ENCODE measurements at regions not wholly inside any gene's neighbourhood (a gene's known extent, or its start where the extent isn't known, plus 50 kb on each side); places are given as distances from the start of the nearest gene placed in this dataset.
"Not testable (repeated sequence)": the region's sequence is repeated elsewhere in the genome, so short reads cannot be mapped to it uniquely, and the experiment has no call there.

DNA sequence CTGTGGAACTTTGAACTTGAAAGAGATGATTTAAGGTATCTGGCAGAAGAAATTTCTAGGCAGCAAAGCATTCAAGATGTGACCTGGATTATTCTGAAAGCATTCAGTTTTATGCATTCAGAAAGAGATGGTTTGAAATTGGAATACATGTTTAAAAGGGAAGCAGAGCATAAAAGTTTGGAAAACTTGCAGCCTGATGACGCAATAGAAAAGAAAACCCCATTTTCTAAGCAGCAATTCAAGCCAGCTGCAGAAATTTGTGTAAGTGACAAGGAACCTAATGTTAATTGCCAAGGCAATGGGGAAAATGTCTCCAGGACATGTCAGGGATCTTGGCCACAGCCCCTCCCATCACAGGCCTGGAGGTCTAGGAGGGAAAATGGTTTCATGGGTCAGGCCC is 354.0 kb downstream of the ZNF326 start:
- TF ChIP-seq, protein P1, sequence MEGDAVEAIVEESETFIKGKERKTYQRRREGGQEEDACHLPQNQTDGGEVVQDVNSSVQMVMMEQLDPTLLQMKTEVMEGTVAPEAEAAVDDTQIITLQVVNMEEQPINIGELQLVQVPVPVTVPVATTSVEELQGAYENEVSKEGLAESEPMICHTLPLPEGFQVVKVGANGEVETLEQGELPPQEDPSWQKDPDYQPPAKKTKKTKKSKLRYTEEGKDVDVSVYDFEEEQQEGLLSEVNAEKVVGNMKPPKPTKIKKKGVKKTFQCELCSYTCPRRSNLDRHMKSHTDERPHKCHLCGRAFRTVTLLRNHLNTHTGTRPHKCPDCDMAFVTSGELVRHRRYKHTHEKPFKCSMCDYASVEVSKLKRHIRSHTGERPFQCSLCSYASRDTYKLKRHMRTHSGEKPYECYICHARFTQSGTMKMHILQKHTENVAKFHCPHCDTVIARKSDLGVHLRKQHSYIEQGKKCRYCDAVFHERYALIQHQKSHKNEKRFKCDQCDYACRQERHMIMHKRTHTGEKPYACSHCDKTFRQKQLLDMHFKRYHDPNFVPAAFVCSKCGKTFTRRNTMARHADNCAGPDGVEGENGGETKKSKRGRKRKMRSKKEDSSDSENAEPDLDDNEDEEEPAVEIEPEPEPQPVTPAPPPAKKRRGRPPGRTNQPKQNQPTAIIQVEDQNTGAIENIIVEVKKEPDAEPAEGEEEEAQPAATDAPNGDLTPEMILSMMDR (IDR thresholded peaks at IDR 0.05), result no peak
- TF ChIP-seq EP300 (IDR thresholded peaks at IDR 0.05) (no peak), POLR2A (IDR thresholded peaks at IDR 0.05) (no peak), POLR2AphosphoS5 (IDR thresholded peaks at IDR 0.05) (no peak)
- H3K4me1 ChIP-seq, result no peaks in the 10 kb centered on the region
- H3K27ac ChIP-seq, result no peak overlapping the region
- H3K27me3 ChIP-seq, result no peaks in the 10 kb centered on the region
- DNase-seq (ENCODE audit: low spot score in 2 of 2), result no peak
- WGBS, result 91% methylated on average over 1 of the region's 1 CpG
- no peaks in the 10 kb centered on the region for H3K36me3 ChIP-seq
- peaks cover 7% of the 10 kb centered on the region for H3K9me3 ChIP-seq
- H3K4me3 ChIP-seq, result no peak overlapping the region

DNA sequence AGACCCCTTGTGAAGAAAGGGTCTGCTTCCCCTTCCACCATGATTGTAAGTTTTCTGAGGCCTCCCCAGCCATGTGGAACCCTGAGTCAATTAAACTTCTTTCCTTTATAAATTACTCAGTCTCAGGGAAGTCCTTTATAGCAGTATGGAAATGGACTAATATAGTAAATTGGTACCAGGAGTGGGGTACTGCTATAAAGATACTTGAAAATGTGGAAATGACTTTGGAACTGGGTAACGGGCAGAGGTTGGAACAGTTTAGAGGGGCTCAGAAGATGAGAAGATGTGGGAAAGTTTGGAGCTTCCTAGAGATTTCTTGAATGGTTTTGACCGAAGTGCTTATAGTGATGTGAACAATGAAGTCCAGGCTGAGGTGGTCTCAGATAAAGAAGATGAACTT is 353.5 kb downstream of the ZNF326 start:
- H3K4me3 ChIP-seq; H3K27me3 ChIP-seq; H3K9me3 ChIP-seq; H3K4me1 ChIP-seq; DNase-seq (ENCODE audit: low spot score in 2 of 2); H3K27ac ChIP-seq; H3K36me3 ChIP-seq: not testable (repeated sequence)
- WGBS, result 98% methylated on average over 2 of the region's 2 CpGs

- DNase-seq (ENCODE audit: low spot score in 2 of 2), result no peak
- WGBS, result 93% methylated on average over 1 of the region's 1 CpG
- H3K36me3 ChIP-seq, result no peaks in the 10 kb centered on the region
- no peak overlapping the region for H3K4me3 ChIP-seq
- TF ChIP-seq EP300 (IDR thresholded peaks at IDR 0.05) (no peak), POLR2AphosphoS5 (IDR thresholded peaks at IDR 0.05) (no peak), POLR2A (IDR thresholded peaks at IDR 0.05) (no peak)
- TF ChIP-seq, protein P1 (IDR thresholded peaks at IDR 0.05), result no peak
- no peaks in the 10 kb centered on the region for H3K4me1 ChIP-seq
- H3K27me3 ChIP-seq, result no peaks in the 10 kb centered on the region
- H3K27ac ChIP-seq, result no peak overlapping the region
- H3K9me3 ChIP-seq, result peaks cover 7% of the 10 kb centered on the region
These were observed 352.5 kb downstream of the ZNF326 start for GRCh38 chr1:90347366-90347765.

DNA sequence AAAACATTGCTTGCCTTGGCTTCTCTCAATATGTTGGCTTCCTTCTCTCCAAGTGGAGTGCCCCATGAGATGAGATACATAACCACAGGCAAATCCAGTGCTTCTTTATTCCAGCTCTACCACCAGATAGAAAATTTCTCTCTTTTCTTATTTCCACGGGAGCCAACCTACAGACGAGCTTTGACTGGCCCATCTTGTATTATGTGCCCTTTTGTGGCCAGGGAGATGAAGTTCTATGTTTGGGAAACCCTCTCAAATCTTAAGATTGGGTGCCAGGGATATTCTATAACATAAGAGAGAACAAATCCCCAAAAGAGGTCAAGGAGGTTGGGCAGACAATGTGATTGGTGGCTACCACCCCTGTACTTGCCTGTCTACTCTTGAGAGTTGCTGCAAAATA is 351.8 kb downstream of the ZNF326 start:
- TF ChIP-seq, protein P1 (IDR thresholded peaks at IDR 0.05), result no peak
- TF ChIP-seq EP300 (IDR thresholded peaks at IDR 0.05), result no peak
- TF ChIP-seq POLR2A (IDR thresholded peaks at IDR 0.05), result no peak
- TF ChIP-seq POLR2AphosphoS5 (IDR thresholded peaks at IDR 0.05), result no peak
- H3K4me3 ChIP-seq, result no peak overlapping the region
- H3K27me3 ChIP-seq, result no peaks in the 10 kb centered on the region
- DNase-seq (ENCODE audit: low spot score in 2 of 2), result no peak
- peaks cover 7% of the 10 kb centered on the region for H3K9me3 ChIP-seq
- no peaks in the 10 kb centered on the region for H3K4me1 ChIP-seq
- 90% methylated on average over 2 of the region's 2 CpGs for WGBS
- no peak overlapping the region for H3K27ac ChIP-seq
- no peaks in the 10 kb centered on the region for H3K36me3 ChIP-seq

GRCh38 chr1:90346349-90346748 is 351.4 kb downstream of the ZNF326 start:
- Histone ChIP-seq H3K9me3 (peaks cover 7% of the 10 kb centered on the region), H3K4me3 (no peak overlapping the region), H3K36me3 (no peaks in the 10 kb centered on the region), H3K27me3 (no peaks in the 10 kb centered on the region), H3K27ac (no peak overlapping the region), H3K4me1 (no peaks in the 10 kb centered on the region)
- DNase-seq (ENCODE audit: low spot score in 2 of 2), result no peak
- 87% methylated on average over 1 of the region's 1 CpG for WGBS
- TF ChIP-seq POLR2A (IDR thresholded peaks at IDR 0.05) (no peak), POLR2AphosphoS5 (IDR thresholded peaks at IDR 0.05) (no peak), EP300 (IDR thresholded peaks at IDR 0.05) (no peak)
- TF ChIP-seq, protein P1 (IDR thresholded peaks at IDR 0.05), result no peak

DNA sequence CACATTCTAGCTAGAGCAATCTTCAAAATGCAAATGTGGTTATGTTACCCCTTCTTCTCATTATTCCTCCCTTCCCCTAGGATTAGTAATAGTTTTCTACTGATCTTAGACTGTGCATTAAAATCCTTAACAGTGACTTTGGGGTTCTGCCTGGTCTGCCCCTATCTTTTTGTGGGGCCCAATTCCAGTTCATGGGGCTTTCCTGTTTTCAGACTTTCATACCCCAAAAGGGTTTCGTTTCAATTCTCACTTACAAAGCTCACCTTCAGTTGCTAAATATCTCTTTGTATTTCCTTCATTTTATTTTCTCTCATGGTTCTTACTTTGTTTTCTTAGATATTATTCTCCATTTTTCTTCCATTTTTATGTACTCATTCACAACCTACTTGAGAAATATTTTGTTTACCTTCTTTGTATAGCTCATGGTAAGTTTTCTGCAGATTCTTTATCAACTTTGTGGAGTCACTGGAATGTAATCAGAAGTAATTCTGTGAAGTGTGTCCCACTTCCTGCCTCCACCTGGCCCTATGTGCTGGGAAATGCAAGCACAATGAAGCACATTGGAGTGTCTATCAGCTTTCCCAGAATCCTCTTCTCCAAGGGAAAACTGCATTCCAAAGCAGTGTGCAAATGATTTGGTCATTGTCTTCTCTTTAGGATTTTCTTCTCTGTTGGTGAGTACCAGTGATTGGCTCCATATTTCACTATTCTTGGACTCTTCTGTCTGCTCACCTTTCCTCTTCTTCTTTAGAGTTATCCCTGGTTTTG is 350.2 kb downstream of the ZNF326 start:
- H3K4me1 ChIP-seq, result no peaks in the 10 kb centered on the region
- peaks cover 7% of the 10 kb centered on the region for H3K9me3 ChIP-seq
- H3K36me3 ChIP-seq, result no peaks in the 10 kb centered on the region
- no peak overlapping the region for H3K4me3 ChIP-seq
- 79% methylated on average over 1 of the region's 1 CpG for WGBS
- H3K27ac ChIP-seq, result no peak overlapping the region
- TF ChIP-seq, protein P1 (IDR thresholded peaks at IDR 0.05), result no peak
- no peak for TF ChIP-seq EP300 (IDR thresholded peaks at IDR 0.05)
- no peak for TF ChIP-seq POLR2A (IDR thresholded peaks at IDR 0.05)
- no peak for TF ChIP-seq POLR2AphosphoS5 (IDR thresholded peaks at IDR 0.05)
- DNase-seq (ENCODE audit: low spot score in 2 of 2), result no peak
- no peaks in the 10 kb centered on the region for H3K27me3 ChIP-seq
